ENCODE measurements at regions not wholly inside any gene's neighbourhood (a gene's known extent, or its start where the extent isn't known, plus 50 kb on each side); places are given as distances from the start of the nearest gene placed in this dataset.

GRCh38 chr13:44769686-44770085 is 193.6 kb upstream of the TSC22D1 start:
- intact Hi-C loops (cut with DNase I; ENCODE audit: low total_unique reads): no loop called here
- peaks cover 0 to 21% (median 4%) of the 10 kb centered on the region in 6 donors for H3K4me1 ChIP-seq
- no peaks in the 10 kb centered on the region for H3K27me3 ChIP-seq (replicated peaks in 1 of 7)
- 37 to 70% (median 54%) methylated on average over 3 of the region's 3 CpGs for WGBS, 5 donors
- H3K27ac ChIP-seq: no peak overlapping the region
- no peak for DNase-seq
- no peaks in the 10 kb centered on the region for H3K36me3 ChIP-seq
- TF ChIP-seq POLR2A (IDR thresholded peaks at IDR 0.05) (no peak), POLR2AphosphoS5 (IDR thresholded peaks at IDR 0.05) (no peak)
- H3K9me3 ChIP-seq: no peaks in the 10 kb centered on the region
- no peak overlapping the region for H3K4me3 ChIP-seq

GRCh38 chr13:44768775-44769581 is 192.8 kb upstream of the TSC22D1 start:
- H3K4me1 ChIP-seq: peaks cover 0 to 27% (median 9%) of the 10 kb centered on the region in 6 donors
- no peaks in the 10 kb centered on the region for H3K27me3 ChIP-seq (replicated peaks in 1 of 7)
- H3K4me3 ChIP-seq: no peak overlapping the region
- TF ChIP-seq POLR2A (IDR thresholded peaks at IDR 0.05): no peak
- no peak for TF ChIP-seq CTCF (IDR thresholded peaks at IDR 0.05 in 8 of 11, conservative IDR thresholded peaks at IDR 0.05 in 3 of 11)
- no peak for DNase-seq
- no peak overlapping the region for H3K27ac ChIP-seq
- WGBS, 5 donors: 32 to 58% (median 37%) methylated on average over 6 of the region's 6 CpGs
- no peaks in the 10 kb centered on the region for H3K36me3 ChIP-seq
- intact Hi-C loops (cut with DNase I; ENCODE audit: low total_unique reads): no loop called here
- no peaks in the 10 kb centered on the region for H3K9me3 ChIP-seq

GRCh38 chr13:44768239-44768638 is 192.1 kb upstream of the TSC22D1 start:
- intact Hi-C loops (cut with DNase I; ENCODE audit: low total_unique reads): no loop called here
- no peak overlapping the region for H3K27ac ChIP-seq
- WGBS, 5 donors: 2 to 8% (median 6%) methylated on average over 2 of the region's 2 CpGs

GRCh38 chr13:44765001-44765471 is 188.9 kb upstream of the TSC22D1 start:
- 62 to 81% (median 73%) methylated on average over 4 of the region's 4 CpGs for WGBS, 5 donors
- H3K4me1 ChIP-seq: peaks cover 0 to 32% (median 11%) of the 10 kb centered on the region in 6 donors
- no peak for DNase-seq
- H3K4me3 ChIP-seq: no peak overlapping the region
- intact Hi-C loops (cut with DNase I; ENCODE audit: low total_unique reads): no loop called here
- no peaks in the 10 kb centered on the region for H3K27me3 ChIP-seq (replicated peaks in 1 of 7)
- no peaks in the 10 kb centered on the region for H3K9me3 ChIP-seq
- TF ChIP-seq CTCF (IDR thresholded peaks at IDR 0.05 in 8 of 11, conservative IDR thresholded peaks at IDR 0.05 in 3 of 11): no peak
- peak overlapping the region in 6 of 8 donors; percentile 55 to 82 (median 67) for H3K27ac ChIP-seq
- no peaks in the 10 kb centered on the region for H3K36me3 ChIP-seq

More at GRCh38 chr13:44768239-44768638, 192.1 kb upstream of the TSC22D1 start:
- TF ChIP-seq POLR2AphosphoS5 (IDR thresholded peaks at IDR 0.05) (no peak), POLR2A (IDR thresholded peaks at IDR 0.05) (no peak), CTCF (IDR thresholded peaks at IDR 0.05 in 8 of 11, conservative IDR thresholded peaks at IDR 0.05 in 3 of 11) (no peak)
- no peaks in the 10 kb centered on the region for H3K9me3 ChIP-seq
- no peak for DNase-seq
- H3K4me1 ChIP-seq: peaks cover 0 to 32% (median 11%) of the 10 kb centered on the region in 6 donors
- no peaks in the 10 kb centered on the region for H3K36me3 ChIP-seq
- H3K27me3 ChIP-seq (replicated peaks in 1 of 7): no peaks in the 10 kb centered on the region
- H3K4me3 ChIP-seq: no peak overlapping the region

All from spleen (tissue), 11 donors.